ENCODE measurements at regions not wholly inside any gene's neighbourhood (a gene's known extent, or its start where the extent isn't known, plus 50 kb on each side); places are given as distances from the start of the nearest gene placed in this dataset.

- no peaks in the 10 kb centered on the region for H3K27me3 Mint-ChIP-seq (ENCODE audit: insufficient read depth, low read depth, poor library complexity)
- Histone ChIP-seq H3K27me3 (ENCODE audit: insufficient read depth) (no peaks in the 10 kb centered on the region), H3K27ac (ENCODE audit: low read depth) (no peak overlapping the region), H3K4me3 (no peak overlapping the region), H2AFZ (no peak overlapping the region), H3K9me2 (ENCODE audit: insufficient read depth) (no peaks in the 10 kb centered on the region), H3K36me3 (ENCODE audit: insufficient read depth) (no peaks in the 10 kb centered on the region), H3K4me2 (no peak overlapping the region), H4K20me1 (replicated peaks; ENCODE audit: insufficient read depth) (no peaks in the 10 kb centered on the region), H3F3A (replicated peaks; ENCODE audit: low read depth) (no peaks in the 10 kb centered on the region), H3K79me2 (replicated peaks; ENCODE audit: insufficient read depth) (no peaks in the 10 kb centered on the region), H3K4me1 (ENCODE audit: insufficient read depth) (peaks cover 37% of the 10 kb centered on the region)
- ATAC-seq, result no peak
- TF ChIP-seq ZNF331 (CRISPR knock-in tag; IDR thresholded peaks at IDR 0.05; ENCODE audit: low read depth) (no peak), EZH2phosphoT487 (IDR thresholded peaks at IDR 0.05; ENCODE audit: unreplicated experiment) (no peak), ETS1 (IDR thresholded peaks at IDR 0.05) (no peak), STAT1 (IDR thresholded peaks at IDR 0.05; ENCODE audit: unreplicated experiment) (no peak), ZNF462 (CRISPR knock-in tag; IDR thresholded peaks at IDR 0.05) (no peak), REST (IDR thresholded peaks at IDR 0.05; ENCODE audit: unreplicated experiment) (no peak), ZNF114 (CRISPR knock-in tag; IDR thresholded peaks at IDR 0.05) (no peak), CREB1 (CRISPR knock-in tag; IDR thresholded peaks at IDR 0.05; ENCODE audit: low read depth) (no peak), POLR2AphosphoS5 (IDR thresholded peaks at IDR 0.05; ENCODE audit: low read depth) (no peak), CTCF (conservative IDR thresholded peaks at IDR 0.05; ENCODE audit: low read depth in 2 of 2) (no peak)
- no peak for DNase-seq (ENCODE audit: low spot score)
- H3K4me3 Mint-ChIP-seq, result no peak overlapping the region
- H3K9me3 Mint-ChIP-seq, result no peaks in the 10 kb centered on the region; the same call in 2 of the 3 replicates
- H3K36me3 Mint-ChIP-seq (ENCODE audit: low read depth), result no peaks in the 10 kb centered on the region
- no peak overlapping the region for H3K27ac Mint-ChIP-seq
- peaks cover 40% of the 10 kb centered on the region for H3K4me1 Mint-ChIP-seq
Observed at GRCh38 chr2:155844461-155844860, 488.1 kb downstream of the NR4A2 start.

All from GM23338 (cell line).